ENCODE measurements at regions not wholly inside any gene's neighbourhood (a gene's known extent, or its start where the extent isn't known, plus 50 kb on each side); places are given as distances from the start of the nearest gene placed in this dataset.

- TF ChIP-seq CTCF (IDR thresholded peaks at IDR 0.05; ENCODE audit: insufficient read depth, low read length) (no peak), POLR2AphosphoS5 (IDR thresholded peaks at IDR 0.05; ENCODE audit: low read depth) (no peak), GABPA (IDR thresholded peaks at IDR 0.05; ENCODE audit: low read depth) (no peak)
- TF ChIP-seq, protein P1, sequence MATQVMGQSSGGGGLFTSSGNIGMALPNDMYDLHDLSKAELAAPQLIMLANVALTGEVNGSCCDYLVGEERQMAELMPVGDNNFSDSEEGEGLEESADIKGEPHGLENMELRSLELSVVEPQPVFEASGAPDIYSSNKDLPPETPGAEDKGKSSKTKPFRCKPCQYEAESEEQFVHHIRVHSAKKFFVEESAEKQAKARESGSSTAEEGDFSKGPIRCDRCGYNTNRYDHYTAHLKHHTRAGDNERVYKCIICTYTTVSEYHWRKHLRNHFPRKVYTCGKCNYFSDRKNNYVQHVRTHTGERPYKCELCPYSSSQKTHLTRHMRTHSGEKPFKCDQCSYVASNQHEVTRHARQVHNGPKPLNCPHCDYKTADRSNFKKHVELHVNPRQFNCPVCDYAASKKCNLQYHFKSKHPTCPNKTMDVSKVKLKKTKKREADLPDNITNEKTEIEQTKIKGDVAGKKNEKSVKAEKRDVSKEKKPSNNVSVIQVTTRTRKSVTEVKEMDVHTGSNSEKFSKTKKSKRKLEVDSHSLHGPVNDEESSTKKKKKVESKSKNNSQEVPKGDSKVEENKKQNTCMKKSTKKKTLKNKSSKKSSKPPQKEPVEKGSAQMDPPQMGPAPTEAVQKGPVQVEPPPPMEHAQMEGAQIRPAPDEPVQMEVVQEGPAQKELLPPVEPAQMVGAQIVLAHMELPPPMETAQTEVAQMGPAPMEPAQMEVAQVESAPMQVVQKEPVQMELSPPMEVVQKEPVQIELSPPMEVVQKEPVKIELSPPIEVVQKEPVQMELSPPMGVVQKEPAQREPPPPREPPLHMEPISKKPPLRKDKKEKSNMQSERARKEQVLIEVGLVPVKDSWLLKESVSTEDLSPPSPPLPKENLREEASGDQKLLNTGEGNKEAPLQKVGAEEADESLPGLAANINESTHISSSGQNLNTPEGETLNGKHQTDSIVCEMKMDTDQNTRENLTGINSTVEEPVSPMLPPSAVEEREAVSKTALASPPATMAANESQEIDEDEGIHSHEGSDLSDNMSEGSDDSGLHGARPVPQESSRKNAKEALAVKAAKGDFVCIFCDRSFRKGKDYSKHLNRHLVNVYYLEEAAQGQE (IDR thresholded peaks at IDR 0.05; ENCODE audit: insufficient replicate concordance, low read depth) = no peak
Measured at GRCh38 chr5:143505934-143506333, 102.4 kb upstream of the NR3C1 start.

Data from HL-60 (cell line).